ENCODE measurements at regions not wholly inside any gene's neighbourhood (a gene's known extent, or its start where the extent isn't known, plus 50 kb on each side); places are given as distances from the start of the nearest gene placed in this dataset.

- no peak for TF ChIP-seq CTCF (conservative IDR thresholded peaks at IDR 0.05)
- no peak overlapping the region for H3K27ac ChIP-seq
These were observed 124.0 kb downstream of the NPY start for GRCh38 chr7:24407965-24408364.

DNA sequence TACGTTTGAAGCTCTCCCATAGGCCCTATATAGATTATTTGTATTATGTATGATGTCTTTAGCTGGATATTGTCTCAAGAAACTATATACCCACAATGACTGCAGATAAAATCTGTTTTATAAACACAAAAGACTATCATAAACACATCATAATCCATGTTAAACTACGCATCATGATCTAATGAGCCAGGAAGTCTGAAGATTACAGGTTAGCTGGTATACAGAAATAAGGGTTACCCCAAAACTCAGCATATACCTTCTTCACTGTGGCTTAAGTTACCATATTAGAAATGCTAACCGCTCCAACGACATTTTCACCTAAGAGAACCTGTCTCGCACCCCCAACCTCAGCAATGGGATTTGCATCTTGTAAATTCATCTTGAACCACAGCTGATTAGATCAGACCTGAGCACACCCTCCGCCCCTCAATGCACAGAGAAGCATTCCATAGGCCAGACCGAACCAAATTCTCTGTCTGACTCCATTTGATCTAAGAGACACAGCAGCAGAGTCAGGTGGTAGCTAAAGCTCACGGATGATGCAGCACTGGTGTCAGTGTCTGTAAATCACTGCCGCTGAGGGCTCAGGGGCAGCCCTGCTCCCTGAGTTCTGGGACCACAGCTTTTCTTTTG is 124.9 kb downstream of the NPY start:
- no peak for TF ChIP-seq CTCF (conservative IDR thresholded peaks at IDR 0.05)
- no peak overlapping the region for H3K27ac ChIP-seq

GRCh38 chr7:24409431-24410024 is 125.5 kb downstream of the NPY start:
- no peak for TF ChIP-seq CTCF (conservative IDR thresholded peaks at IDR 0.05)
- H3K27ac ChIP-seq, result no peak overlapping the region

DNA sequence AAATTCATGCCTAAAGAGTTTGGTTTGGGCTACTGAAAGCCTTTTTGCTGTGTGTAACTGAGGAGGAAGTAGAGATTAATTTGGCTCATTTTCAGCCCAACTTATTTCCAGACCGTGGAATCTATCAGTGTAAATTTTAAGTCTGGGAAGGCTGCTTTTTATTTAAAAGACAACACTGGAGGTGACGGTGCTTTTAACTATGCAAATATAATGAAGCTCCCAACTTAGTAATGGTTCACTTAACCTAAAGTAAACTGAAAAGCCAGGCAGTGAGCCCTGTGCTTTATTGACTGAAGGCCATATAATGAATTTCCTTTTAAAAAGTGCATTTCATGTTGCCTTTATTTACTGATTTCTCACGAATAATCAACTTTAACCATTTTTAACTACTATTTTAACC is 127.2 kb downstream of the NPY start:
- no peak overlapping the region for H3K27ac ChIP-seq
- TF ChIP-seq CTCF (conservative IDR thresholded peaks at IDR 0.05), result no peak

DNA sequence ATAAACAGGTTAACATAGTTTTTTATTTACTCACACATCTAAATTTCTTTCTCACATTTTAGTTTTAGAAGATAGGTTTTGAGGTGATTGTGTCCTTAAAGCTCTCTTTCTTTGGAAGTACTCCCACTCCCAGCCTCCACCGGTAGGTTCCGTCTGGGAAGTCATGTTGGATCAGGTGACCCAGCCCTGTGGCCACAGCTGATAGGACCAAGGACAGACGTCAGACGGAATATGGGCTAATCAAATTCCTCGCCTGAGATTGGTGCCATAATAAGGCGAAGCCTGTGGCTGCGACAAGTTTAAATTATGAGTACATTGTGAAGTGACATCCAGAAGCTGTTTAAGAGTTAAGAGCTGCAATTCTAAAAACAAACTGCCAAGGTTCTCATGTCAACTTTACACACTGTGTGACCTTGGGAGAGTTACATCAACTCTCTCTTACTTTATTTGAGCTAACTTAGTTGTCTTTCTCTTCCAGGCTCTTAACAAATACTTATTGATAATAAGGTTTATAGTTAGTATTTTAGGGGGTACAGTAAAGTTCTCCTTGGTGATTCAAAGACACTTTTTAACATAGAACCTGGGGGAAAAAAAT is 133.6 kb downstream of the NPY start:
- no peak overlapping the region for H3K27ac ChIP-seq
- TF ChIP-seq CTCF (conservative IDR thresholded peaks at IDR 0.05), result no peak

DNA sequence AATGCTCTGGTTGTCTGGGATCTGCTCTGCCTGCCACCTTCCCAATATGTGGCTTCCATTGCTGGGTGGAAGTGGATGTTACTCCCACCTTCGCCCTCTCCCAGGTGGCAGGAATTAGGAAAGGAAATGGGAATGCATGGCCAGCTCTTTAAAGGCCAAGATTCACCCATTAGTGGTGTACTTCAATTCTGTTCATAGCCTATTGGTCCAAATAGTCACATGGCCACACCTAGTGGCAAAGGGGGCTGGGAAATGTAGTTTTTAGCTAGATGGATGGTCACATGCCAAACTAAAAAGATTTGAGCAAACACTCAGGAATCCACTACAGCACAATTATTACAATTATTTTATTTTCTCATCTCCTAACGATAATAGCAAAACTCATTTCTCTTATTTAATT is 135.1 kb downstream of the NPY start:
- no peak overlapping the region for H3K27ac ChIP-seq
- no peak for TF ChIP-seq CTCF (conservative IDR thresholded peaks at IDR 0.05)

GRCh38 chr7:24419511-24419910 is 135.5 kb downstream of the NPY start:
- no peak for TF ChIP-seq CTCF (conservative IDR thresholded peaks at IDR 0.05)
- no peak overlapping the region for H3K27ac ChIP-seq
